HepG2 (cell line): ENCODE measurements at regions not wholly inside any gene's neighbourhood (a gene's known extent, or its start where the extent isn't known, plus 50 kb on each side); places are given as distances from the start of the nearest gene placed in this dataset.

Experiments
- ARNT2 ChIP-seq: sonication (generic); formaldehyde crosslinking; IDR thresholded peaks from 2 replicates; pipeline ENCODE4 v1.8.0; 2022; ENCODE audit warnings: mild to moderate bottlenecking, low read depth, missing genetic modification reagents, moderate library complexity
- KLF16 ChIP-seq, 2 experiments: sonication (generic) in 1 of 2; formaldehyde crosslinking in 1 of 2; IDR thresholded peaks; 2 replicates each; pipeline versions ENCODE4 v1.6.1 to v1.8.0; 2016 to 2023; ENCODE audit warnings: missing genetic modification reagents in 2 of 2, missing compliant biosample characterization in 1 of 2
- MTERF4 ChIP-seq: sonication (generic); formaldehyde crosslinking; IDR thresholded peaks from 2 replicates; pipeline ENCODE4 v1.8.0; 2023; ENCODE audit warnings: mild to moderate bottlenecking, missing genetic modification reagents
- PAXIP1 ChIP-seq: sonication (generic); formaldehyde crosslinking; conservative IDR thresholded peaks from 2 replicates; pipeline ENCODE4 v1.4.0; 2020; ENCODE audit warnings: mild to moderate bottlenecking, missing genetic modification reagents, moderate library complexity
- STAG1 ChIP-seq: sonication (generic); formaldehyde crosslinking; IDR thresholded peaks from 2 replicates; pipeline ENCODE4 v1.4.0; 2020; ENCODE audit warnings: missing genetic modification reagents
- ZFP37 ChIP-seq: sonication (generic); formaldehyde crosslinking; IDR thresholded peaks from 2 replicates; pipeline ENCODE4 v1.4.0; 2020; ENCODE audit warnings: missing genetic modification reagents, borderline replicate concordance
- ZHX1 ChIP-seq: sonication (generic); formaldehyde crosslinking; IDR thresholded peaks from 2 replicates; pipeline ENCODE4 v1.8.1; 2022; ENCODE audit warnings: low read depth, mild to moderate bottlenecking, missing genetic modification reagents
- ZNF446 ChIP-seq: sonication (generic); formaldehyde crosslinking; IDR thresholded peaks from 2 replicates; pipeline ENCODE4 v1.5.0; 2020; ENCODE audit warnings: mild to moderate bottlenecking, missing genetic modification reagents
- ZNF484 ChIP-seq: sonication (generic); formaldehyde crosslinking; IDR thresholded peaks from 2 replicates; pipeline ENCODE4 v1.5.1; 2020; ENCODE audit warnings: mild to moderate bottlenecking, low read depth, missing genetic modification reagents, borderline replicate concordance

GRCh38 chr2:190791976-190792575 is 88.5 kb upstream of the GLS start (continued):
- TF ChIP-seq PAXIP1 (CRISPR knock-in tag): no peak
- no peak for TF ChIP-seq KLF16 (CRISPR knock-in tag; IDR thresholded peaks at IDR 0.05)
- TF ChIP-seq STAG1: no peak
- TF ChIP-seq MTERF4 (CRISPR knock-in tag): no peak
- no peak for TF ChIP-seq ZNF446 (CRISPR knock-in tag)
- TF ChIP-seq ZFP37 (CRISPR knock-in tag): no peak
- no peak for TF ChIP-seq ARNT2
- TF ChIP-seq ZNF484 (CRISPR knock-in tag): no peak
- TF ChIP-seq ZHX1 (CRISPR knock-in tag): no peak
